HG03045 (cell line): ENCODE measurements at regions not wholly inside any gene's neighbourhood (a gene's known extent, or its start where the extent isn't known, plus 50 kb on each side); places are given as distances from the start of the nearest gene placed in this dataset.

ENCODE experiments used
- ATAC-seq: cut with Tn5 transposase; IDR thresholded peaks from one replicate; pipeline ENCODE4 v1.9.1; 2021; ENCODE audit warnings: mild to moderate bottlenecking, moderate library complexity; ENCODE audit not compliant: unreplicated experiment

GRCh38 chr4:107330916-107331315 lies 294.8 kb upstream of the DKK2 start:
- no peak for ATAC-seq

- no peak for ATAC-seq
Measured at GRCh38 chr4:107319386-107319785, 283.3 kb upstream of the DKK2 start.

GRCh38 chr4:107318078-107318477 lies 282.0 kb upstream of the DKK2 start:
- no peak for ATAC-seq

- no peak for ATAC-seq
Measured at GRCh38 chr4:107317611-107318010, 281.5 kb upstream of the DKK2 start.

- ATAC-seq: no peak
Measured at GRCh38 chr4:107315584-107315983, 279.5 kb upstream of the DKK2 start.

- ATAC-seq: no peak
Measured at GRCh38 chr4:107314156-107314555, 278.0 kb upstream of the DKK2 start.

- no peak for ATAC-seq
Measured at GRCh38 chr4:107312366-107312765, 276.3 kb upstream of the DKK2 start.

GRCh38 chr4:107304699-107305286 lies 268.7 kb upstream of the DKK2 start:
- no peak for ATAC-seq

GRCh38 chr4:107299646-107300045 lies 263.5 kb upstream of the DKK2 start:
- ATAC-seq: no peak

- no peak for ATAC-seq
Measured at GRCh38 chr4:107292979-107293378, 256.9 kb upstream of the DKK2 start.

GRCh38 chr4:107283587-107284559 lies 247.8 kb upstream of the DKK2 start:
- ATAC-seq: no peak

- no peak for ATAC-seq
Measured at GRCh38 chr4:107279733-107280132, 243.6 kb upstream of the DKK2 start.

GRCh38 chr4:107278791-107279483 lies 242.8 kb upstream of the DKK2 start:
- ATAC-seq: no peak

GRCh38 chr4:107276052-107276451 lies 239.9 kb upstream of the DKK2 start:
- no peak for ATAC-seq

GRCh38 chr4:107275225-107275624 lies 239.1 kb upstream of the DKK2 start:
- ATAC-seq: no peak

- no peak for ATAC-seq
Measured at GRCh38 chr4:107270614-107271013, 234.5 kb upstream of the DKK2 start.

- no peak for ATAC-seq
Measured at GRCh38 chr4:107269175-107269574, 233.1 kb upstream of the DKK2 start.

GRCh38 chr4:107265859-107266258 lies 229.7 kb upstream of the DKK2 start:
- ATAC-seq: no peak

- ATAC-seq: no peak
Measured at GRCh38 chr4:107261241-107261874, 225.2 kb upstream of the DKK2 start.

GRCh38 chr4:107258359-107258758 lies 222.2 kb upstream of the DKK2 start:
- no peak for ATAC-seq

GRCh38 chr4:107255596-107255995 lies 219.5 kb upstream of the DKK2 start:
- no peak for ATAC-seq
